GM18951 (cell line): ENCODE measurements at regions not wholly inside any gene's neighbourhood (a gene's known extent, or its start where the extent isn't known, plus 50 kb on each side); places are given as distances from the start of the nearest gene placed in this dataset.

Experiments used
- POLR2A ChIP-seq: IDR thresholded peaks from 4 replicates; pipeline ENCODE4 v1.6.1; 2011; ENCODE audit warnings: mild to moderate bottlenecking; ENCODE audit not compliant: insufficient read length, insufficient read depth; ENCODE audit errors: extremely low read depth
- in situ Hi-C: fragments of 300-500 bp; cut with MboI; formaldehyde crosslinking; loops from one replicate; pipeline ENCODE4 v1.12.0; 2022; ENCODE audit warnings: low sequenced_read_pairs, mixed read lengths, inconsistent platforms; ENCODE audit not compliant: unreplicated experiment

GRCh38 chr1:199743227-199743626, 284.3 kb upstream of the NR5A2 start:
- no peak for TF ChIP-seq POLR2A

GRCh38 chr1:199746666-199747384, 280.7 kb upstream of the NR5A2 start:
- in situ Hi-C loops: no loop called here
- TF ChIP-seq POLR2A: no peak

More at GRCh38 chr1:199743227-199743626, 284.3 kb upstream of the NR5A2 start:
- in situ Hi-C loops: no loop called here

- in situ Hi-C loops: no loop called here
- TF ChIP-seq POLR2A: no peak
Observed at GRCh38 chr1:199747984-199748383, 279.5 kb upstream of the NR5A2 start.

- in situ Hi-C loops: no loop called here
- TF ChIP-seq POLR2A: no peak
Observed at GRCh38 chr1:199751506-199751905, 276.0 kb upstream of the NR5A2 start.

- in situ Hi-C loops: no loop called here
Observed at GRCh38 chr1:199751962-199752687, 275.4 kb upstream of the NR5A2 start.

GRCh38 chr1:199752688-199753027, 274.9 kb upstream of the NR5A2 start:
- in situ Hi-C loops: no loop called here
- no peak for TF ChIP-seq POLR2A

More at GRCh38 chr1:199751962-199752687, 275.4 kb upstream of the NR5A2 start:
- no peak for TF ChIP-seq POLR2A

GRCh38 chr1:199753513-199753912, 274.0 kb upstream of the NR5A2 start:
- in situ Hi-C loops: no loop called here
- no peak for TF ChIP-seq POLR2A

GRCh38 chr1:199756066-199756465, 271.4 kb upstream of the NR5A2 start:
- in situ Hi-C loops: no loop called here
- TF ChIP-seq POLR2A: no peak

GRCh38 chr1:199758626-199759255, 268.8 kb upstream of the NR5A2 start:
- TF ChIP-seq POLR2A: no peak
- in situ Hi-C loops: no loop called here

GRCh38 chr1:199759268-199759730, 268.2 kb upstream of the NR5A2 start:
- TF ChIP-seq POLR2A: no peak
- in situ Hi-C loops: no loop called here

- no peak for TF ChIP-seq POLR2A
- in situ Hi-C loops: no loop called here
Observed at GRCh38 chr1:199762572-199762971, 264.9 kb upstream of the NR5A2 start.

- in situ Hi-C loops: no loop called here
- TF ChIP-seq POLR2A: no peak
Observed at GRCh38 chr1:199766218-199766792, 261.2 kb upstream of the NR5A2 start.

GRCh38 chr1:199767700-199768099, 259.8 kb upstream of the NR5A2 start:
- in situ Hi-C loops: no loop called here
- no peak for TF ChIP-seq POLR2A
